H1 (cell line): ENCODE measurements at regions not wholly inside any gene's neighbourhood (a gene's known extent, or its start where the extent isn't known, plus 50 kb on each side); places are given as distances from the start of the nearest gene placed in this dataset.

Experiments
- CHD7 ChIP-seq: fragments of 300-600 bp; sonication (generic); IDR thresholded peaks from 2 replicates; pipeline ENCODE4 v1.7.1; 2012; ENCODE audit warnings: low read length, moderate library complexity, mild to moderate bottlenecking, inconsistent platforms; ENCODE audit not compliant: insufficient replicate concordance
- RNF2 ChIP-seq: fragments of 200-900, 300-1000 bp; sonication (generic); IDR thresholded peaks from 2 replicates; pipeline ENCODE4 v1.7.1; 2016; ENCODE audit warnings: borderline replicate concordance, low read depth, mild to moderate bottlenecking, antibody characterized with exemption, low read length; ENCODE audit not compliant: poor library complexity, severe bottlenecking; ENCODE audit errors: missing control alignments
- RXRA ChIP-seq: IDR thresholded peaks from 2 replicates; pipeline ENCODE4 v1.6.1; 2011; ENCODE audit warnings: low read depth, mild to moderate bottlenecking, low read length, moderate library complexity; ENCODE audit not compliant: insufficient read depth

GRCh38 chr16:18013863-18014262 lies 322.7 kb downstream of the NPIPA8 start (continued):
- TF ChIP-seq CHD7 = no peak
- no peak for TF ChIP-seq RXRA
- no peak for TF ChIP-seq RNF2
